ENCODE measurements at regions not wholly inside any gene's neighbourhood (a gene's known extent, or its start where the extent isn't known, plus 50 kb on each side); places are given as distances from the start of the nearest gene placed in this dataset.

DNA sequence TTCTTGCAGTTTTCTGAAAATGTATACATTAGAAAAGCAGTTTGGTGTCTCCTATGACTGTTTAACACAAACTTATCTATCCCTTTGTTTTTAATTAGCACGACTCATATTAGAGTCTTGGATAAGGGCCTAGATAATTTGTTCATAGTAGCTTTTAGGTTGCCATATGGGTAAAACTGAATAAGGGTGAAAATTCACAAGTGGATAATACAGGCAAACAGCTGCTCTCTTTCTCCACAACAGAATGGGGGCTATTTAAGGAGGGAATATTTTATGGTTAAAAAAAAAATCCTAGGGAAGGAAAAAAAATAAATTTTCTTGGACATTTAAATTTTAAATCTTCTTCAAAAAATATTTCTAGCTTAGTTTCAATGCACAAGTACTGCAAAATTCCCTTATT lies 1416.1 kb downstream of the GATA3 start:
- Histone ChIP-seq H3K9ac (ENCODE audit: low read depth in 1 of 2, low read length in 2 of 2) (no peak overlapping the region), H3K4me1 (ENCODE audit: control insufficient read depth in 4 of 4, insufficient read depth in 4 of 4, low read length in 3 of 4) (no peaks in the 10 kb centered on the region), H3K9me3 (ENCODE audit: control insufficient read depth in 4 of 4, low read length in 3 of 4) (no peaks in the 10 kb centered on the region), H3K27me3 (ENCODE audit: control insufficient read depth in 4 of 4, insufficient read depth in 4 of 4, low read length in 3 of 4) (no peaks in the 10 kb centered on the region), H3K36me3 (ENCODE audit: control insufficient read depth in 4 of 4, insufficient read depth in 3 of 4, low read depth in 1 of 4, low read length in 3 of 4) (no peaks in the 10 kb centered on the region), H3K27ac (ENCODE audit: low read depth in 1 of 2, low read length in 2 of 2) (no peak overlapping the region), H3K4me3 (ENCODE audit: low read depth in 1 of 3, low read length in 3 of 3) (no peak overlapping the region)
- no peak for TF ChIP-seq EGR1 (IDR thresholded peaks at IDR 0.05; ENCODE audit: low read depth in 2 of 2)
- TF ChIP-seq RAD21 (IDR thresholded peaks at IDR 0.05): no peak
- no peak for DNase-seq (ENCODE audit: low spot score)
- 64% methylated on average over 1 of the region's 1 CpG for WGBS

DNA sequence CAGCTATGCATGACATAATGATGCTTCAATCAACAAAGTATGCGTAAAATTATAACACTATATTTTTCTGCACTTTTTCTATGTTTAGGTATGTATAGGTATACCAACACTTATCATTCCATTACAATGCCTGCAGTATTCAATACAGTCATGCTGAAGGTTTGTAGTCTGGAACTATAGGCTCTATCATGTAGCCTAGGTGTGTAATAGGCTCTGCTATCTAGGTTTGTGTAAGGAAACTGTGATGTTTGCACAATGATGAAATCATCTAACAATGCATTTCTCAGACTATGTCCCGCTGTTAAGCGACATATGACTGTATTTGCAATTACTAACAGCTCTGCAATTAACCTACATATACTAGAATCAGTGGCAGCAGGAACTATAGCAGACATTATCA lies 1447.5 kb downstream of the GATA3 start:
- Histone ChIP-seq H3K36me3 (ENCODE audit: control insufficient read depth in 4 of 4, insufficient read depth in 3 of 4, low read depth in 1 of 4, low read length in 3 of 4) (no peaks in the 10 kb centered on the region), H3K9me3 (ENCODE audit: control insufficient read depth in 4 of 4, low read length in 3 of 4) (no peaks in the 10 kb centered on the region), H3K4me3 (ENCODE audit: low read depth in 1 of 3, low read length in 3 of 3) (no peak overlapping the region), H3K9ac (ENCODE audit: low read depth in 1 of 2, low read length in 2 of 2) (no peak overlapping the region), H3K27ac (ENCODE audit: low read depth in 1 of 2, low read length in 2 of 2) (no peak overlapping the region), H3K27me3 (ENCODE audit: control insufficient read depth in 4 of 4, insufficient read depth in 4 of 4, low read length in 3 of 4) (no peaks in the 10 kb centered on the region), H3K4me1 (ENCODE audit: control insufficient read depth in 4 of 4, insufficient read depth in 4 of 4, low read length in 3 of 4) (no peaks in the 10 kb centered on the region)
- TF ChIP-seq HNF4G (IDR thresholded peaks at IDR 0.05): no peak
- TF ChIP-seq FOXA1 (IDR thresholded peaks at IDR 0.05): no peak
- no peak for TF ChIP-seq JUND (IDR thresholded peaks at IDR 0.05)
- TF ChIP-seq RAD21 (IDR thresholded peaks at IDR 0.05): no peak
- no peak for TF ChIP-seq SP1 (IDR thresholded peaks at IDR 0.05)
- no peak for TF ChIP-seq FOXA2 (IDR thresholded peaks at IDR 0.05)
- no peak for TF ChIP-seq NR2F2 (IDR thresholded peaks at IDR 0.05)
- WGBS: 77% methylated on average over 3 of the region's 3 CpGs
- DNase-seq (ENCODE audit: low spot score): no peak

GRCh38 chr10:9504227-9504626 lies 1449.7 kb downstream of the GATA3 start:
- Histone ChIP-seq H3K9ac (ENCODE audit: low read depth in 1 of 2, low read length in 2 of 2) (no peak overlapping the region), H3K36me3 (ENCODE audit: control insufficient read depth in 4 of 4, insufficient read depth in 3 of 4, low read depth in 1 of 4, low read length in 3 of 4) (no peaks in the 10 kb centered on the region), H3K27me3 (ENCODE audit: control insufficient read depth in 4 of 4, insufficient read depth in 4 of 4, low read length in 3 of 4) (no peaks in the 10 kb centered on the region), H3K4me1 (ENCODE audit: control insufficient read depth in 4 of 4, insufficient read depth in 4 of 4, low read length in 3 of 4) (no peaks in the 10 kb centered on the region), H3K9me3 (ENCODE audit: control insufficient read depth in 4 of 4, low read length in 3 of 4) (no peaks in the 10 kb centered on the region), H3K27ac (ENCODE audit: low read depth in 1 of 2, low read length in 2 of 2) (no peak overlapping the region), H3K4me3 (ENCODE audit: low read depth in 1 of 3, low read length in 3 of 3) (no peak overlapping the region)
- DNase-seq (ENCODE audit: low spot score): no peak
- 73% methylated on average over 2 of the region's 2 CpGs for WGBS
- TF ChIP-seq, protein P1, sequence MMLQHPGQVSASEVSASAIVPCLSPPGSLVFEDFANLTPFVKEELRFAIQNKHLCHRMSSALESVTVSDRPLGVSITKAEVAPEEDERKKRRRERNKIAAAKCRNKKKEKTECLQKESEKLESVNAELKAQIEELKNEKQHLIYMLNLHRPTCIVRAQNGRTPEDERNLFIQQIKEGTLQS (IDR thresholded peaks at IDR 0.05): no peak
- TF ChIP-seq SP1 (IDR thresholded peaks at IDR 0.05) (no peak), NR2F2 (IDR thresholded peaks at IDR 0.05) (no peak), JUND (IDR thresholded peaks at IDR 0.05) (no peak), REST (IDR thresholded peaks at IDR 0.05) (no peak), RAD21 (IDR thresholded peaks at IDR 0.05) (no peak), TAF1 (conservative IDR thresholded peaks at IDR 0.05) (no peak)
- TF ChIP-seq, protein P2, sequence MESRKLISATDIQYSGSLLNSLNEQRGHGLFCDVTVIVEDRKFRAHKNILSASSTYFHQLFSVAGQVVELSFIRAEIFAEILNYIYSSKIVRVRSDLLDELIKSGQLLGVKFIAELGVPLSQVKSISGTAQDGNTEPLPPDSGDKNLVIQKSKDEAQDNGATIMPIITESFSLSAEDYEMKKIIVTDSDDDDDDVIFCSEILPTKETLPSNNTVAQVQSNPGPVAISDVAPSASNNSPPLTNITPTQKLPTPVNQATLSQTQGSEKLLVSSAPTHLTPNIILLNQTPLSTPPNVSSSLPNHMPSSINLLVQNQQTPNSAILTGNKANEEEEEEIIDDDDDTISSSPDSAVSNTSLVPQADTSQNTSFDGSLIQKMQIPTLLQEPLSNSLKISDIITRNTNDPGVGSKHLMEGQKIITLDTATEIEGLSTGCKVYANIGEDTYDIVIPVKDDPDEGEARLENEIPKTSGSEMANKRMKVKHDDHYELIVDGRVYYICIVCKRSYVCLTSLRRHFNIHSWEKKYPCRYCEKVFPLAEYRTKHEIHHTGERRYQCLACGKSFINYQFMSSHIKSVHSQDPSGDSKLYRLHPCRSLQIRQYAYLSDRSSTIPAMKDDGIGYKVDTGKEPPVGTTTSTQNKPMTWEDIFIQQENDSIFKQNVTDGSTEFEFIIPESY (IDR thresholded peaks at IDR 0.05): no peak
